GM12878 (cell line): ENCODE measurements at regions not wholly inside any gene's neighbourhood (a gene's known extent, or its start where the extent isn't known, plus 50 kb on each side); places are given as distances from the start of the nearest gene placed in this dataset.

ENCODE experiments used
- ATF2 ChIP-seq: IDR thresholded peaks from 2 replicates; pipeline ENCODE4 v1.6.1; 2012; ENCODE audit warnings: low read length, inconsistent platforms
- ATF7 ChIP-seq: fragments of 450-650 bp; IDR thresholded peaks from 2 replicates; pipeline ENCODE4 v1.6.1; 2016; ENCODE audit warnings: low read depth, mild to moderate bottlenecking
- BCL3 ChIP-seq: IDR thresholded peaks from 2 replicates; pipeline ENCODE4 v1.6.1; 2011; ENCODE audit warnings: borderline replicate concordance, low read depth, mild to moderate bottlenecking, moderate library complexity, low read length; ENCODE audit not compliant: insufficient read depth, poor library complexity, severe bottlenecking
- BHLHE40 ChIP-seq, 2 experiments: fragments of 450-650 bp in 1 of 2; IDR thresholded peaks; 2 replicates each; pipeline ENCODE4 v1.6.1; 2011 to 2017; ENCODE audit warnings: low read depth in 2 of 2, borderline replicate concordance in 1 of 2, improper control_type of control experiment in 1 of 2, low read length in 1 of 2, mild to moderate bottlenecking in 1 of 2
- CBX3 ChIP-seq: fragments of 200-600 bp; sonication (generic); IDR thresholded peaks from 2 replicates; pipeline ENCODE4 v1.6.1; 2016; ENCODE audit warnings: low read depth, borderline replicate concordance
- CEBPZ ChIP-seq: fragments of 150-350 bp; IDR thresholded peaks from 2 replicates; pipeline ENCODE4 v1.6.1; 2016; ENCODE audit warnings: low read depth, low read length
- E4F1 ChIP-seq: fragments of 450-650 bp; IDR thresholded peaks from 2 replicates; pipeline ENCODE4 v1.6.1; 2018; ENCODE audit warnings: borderline replicate concordance, mild to moderate bottlenecking; ENCODE audit not compliant: partially characterized antibody
- MTA2 ChIP-seq: fragments of 450-650 bp; IDR thresholded peaks from 2 replicates; pipeline ENCODE4 v1.6.1; 2016; ENCODE audit warnings: low read depth, mild to moderate bottlenecking, moderate library complexity
- MTA3 ChIP-seq: IDR thresholded peaks from 2 replicates; pipeline ENCODE4 v1.6.1; 2012; ENCODE audit warnings: low read length, inconsistent platforms, borderline replicate concordance
- TAF1 ChIP-seq: IDR thresholded peaks from 2 replicates; pipeline ENCODE4 v1.6.1; 2011; ENCODE audit warnings: mild to moderate bottlenecking, low read depth, low read length, borderline replicate concordance

- no peak for TF ChIP-seq TAF1
- no peak for TF ChIP-seq CBX3
- TF ChIP-seq BHLHE40 (IDR thresholded peaks at IDR 0.05; ENCODE audit: borderline replicate concordance in 1 of 2, low read depth in 2 of 2, low read length in 1 of 2): no peak
- TF ChIP-seq E4F1: no peak
- TF ChIP-seq MTA3: no peak
- TF ChIP-seq MTA2: no peak
- no peak for TF ChIP-seq ATF7
- TF ChIP-seq CEBPZ: no peak
- no peak for TF ChIP-seq ATF2
- no peak for TF ChIP-seq BCL3
Observed at GRCh38 chr22:49270595-49271368, 556.9 kb downstream of the BRD1 start (continued).
